Transverse colon (tissue), 4 donors: ENCODE measurements at regions not wholly inside any gene's neighbourhood (a gene's known extent, or its start where the extent isn't known, plus 50 kb on each side); places are given as distances from the start of the nearest gene placed in this dataset.

Experiments used
- DNase-seq: peaks from one replicate; pipeline ENCODE4 v3.0.0-alpha.2; 2019
- H3K27ac ChIP-seq, 4 donors: fragments of 200-600 bp; sonication (generic); 2 replicates each; pipeline ENCODE4 v1.5.1; 2016 to 2018; ENCODE audit warnings: inconsistent platforms in 4 of 4
- H3K27me3 ChIP-seq: fragments of 200-600 bp; sonication (generic); 2 replicates; pipeline ENCODE4 v1.5.1; 2017; ENCODE audit warnings: inconsistent platforms
- H3K36me3 ChIP-seq, 4 donors: fragments of 200-600 bp; sonication (generic); 2 replicates each; pipeline ENCODE4 v1.5.1; 2017 to 2019; ENCODE audit warnings: inconsistent platforms in 4 of 4
- H3K4me1 ChIP-seq, 4 donors: fragments of 200-600 bp; sonication (generic); 2 replicates each; pipeline ENCODE4 v1.5.1; 2017 to 2020; ENCODE audit warnings: inconsistent platforms in 4 of 4
- H3K4me3 ChIP-seq, 4 donors: fragments of 200-600 bp; sonication (generic); 1 replicate in 1 of 4; 2 replicates in 3 of 4; pipeline versions ENCODE4 v1.5.1 to v1.6.1; 2017 to 2019; ENCODE audit warnings: inconsistent platforms in 4 of 4
- H3K9me3 ChIP-seq, 2 donors: fragments of 200-600 bp; sonication (generic); 2 replicates each; pipeline ENCODE4 v1.5.1; 2017 to 2019; ENCODE audit warnings: inconsistent platforms in 2 of 2
- EP300 ChIP-seq: sonication (generic); formaldehyde crosslinking; IDR thresholded peaks from one replicate; pipeline ENCODE4 v1.6.1; 2017; ENCODE audit warnings: antibody characterized with exemption, low read depth
- POLR2A ChIP-seq: fragments of 450-650 bp; IDR thresholded peaks from one replicate; pipeline ENCODE4 v1.6.1; 2016; ENCODE audit warnings: antibody characterized with exemption, mild to moderate bottlenecking, moderate library complexity
- POLR2AphosphoS5 ChIP-seq, 3 donors: sonication (generic); formaldehyde crosslinking; IDR thresholded peaks; one replicate each; pipeline ENCODE4 v1.6.1; 2016; ENCODE audit warnings: antibody characterized with exemption in 3 of 3
- WGBS, 2 donors: methylation state at CpG; one replicate each; pipeline ENCODE4 v1.1.5; 2018; ENCODE audit warnings: low coverage in 1 of 2; 5-methylcytosine and 5-hydroxymethylcytosine counted together
- in situ Hi-C, 4 donors: fragments of 200-750 bp; cut with MboI; loops; one replicate each; pipeline versions ENCODE4 v1.15.0 to v1.15.1; 2017; ENCODE audit warnings: low sequenced_read_pairs in 3 of 4, low pct_ligation_motif_present in 1 of 4, low pct_unique_long_range_greater_than_20kb in 1 of 4
- intact Hi-C: fragments of 100-400 bp; cut with DNase I; formaldehyde crosslinking; loops from one replicate; pipeline ENCODE4 v1.15.1; 2023; ENCODE audit warnings: low total_unique reads
- TF ChIP-seq, protein P1 (sequence below), 5 experiments: fragments of 200-600 bp in 3 of 5; fragments of 450-650 bp in 2 of 5; sonication (generic) in 3 of 5; IDR thresholded peaks; 1 replicate in 2 of 5; 2 replicates in 3 of 5; pipeline ENCODE4 v1.5.1; 2016 to 2017; ENCODE audit warnings: antibody characterized with exemption in 5 of 5, inconsistent platforms in 3 of 5, mild to moderate bottlenecking in 2 of 5, moderate library complexity in 1 of 5

DNA sequence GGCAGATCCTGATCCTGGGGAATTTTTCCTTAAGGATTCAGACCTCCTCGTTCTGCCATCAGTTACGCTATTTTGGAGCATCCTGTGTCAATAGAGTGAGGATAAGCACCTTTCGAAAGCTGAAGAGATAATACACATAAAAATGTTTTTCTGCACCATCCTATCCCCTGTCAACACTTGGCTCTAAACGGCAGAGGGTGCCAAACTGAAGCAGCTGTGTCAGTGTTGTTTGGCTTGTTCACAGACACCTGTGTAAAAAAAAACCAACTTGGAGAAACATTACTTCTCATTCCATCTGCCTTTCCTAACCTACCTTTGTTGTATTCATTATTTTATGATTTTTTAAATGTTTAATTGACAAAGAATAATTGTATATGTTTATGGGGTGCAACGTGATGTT, 417.0 kb upstream of the DDI1 start:
- in situ Hi-C loops, result no loop called here
- no peaks in the 10 kb centered on the region for H3K36me3 ChIP-seq

DNA sequence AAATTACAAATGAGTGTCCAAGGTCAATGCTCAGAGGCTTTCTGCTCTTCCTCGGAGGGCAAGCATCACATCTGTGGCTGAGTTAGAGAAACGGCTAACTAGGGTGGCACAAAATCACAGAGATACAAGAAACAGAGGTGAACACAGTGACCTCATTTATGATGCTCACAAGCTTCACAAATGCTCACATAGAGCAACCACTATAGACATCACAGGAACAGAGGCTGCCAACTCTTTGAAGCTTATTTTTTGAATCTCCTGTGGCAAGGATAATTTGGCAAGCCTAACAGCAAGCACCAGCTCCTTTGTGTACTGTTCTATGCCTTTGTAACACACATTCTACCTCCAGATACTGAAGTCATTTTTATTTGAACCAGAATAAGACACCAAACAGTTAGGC, 416.5 kb upstream of the DDI1 start:
- Histone ChIP-seq H3K9me3 (no peaks in the 10 kb centered on the region), H3K36me3 (no peaks in the 10 kb centered on the region), H3K27me3 (no peaks in the 10 kb centered on the region), H3K27ac (no peak overlapping the region), H3K4me3 (no peak overlapping the region), H3K4me1 (no peaks in the 10 kb centered on the region)
- no peak for DNase-seq
- intact Hi-C loops, result loop anchor here (1.0 kb wide), 1 partner anchor 23 kb away; no protein-coding TSS in a partner anchor
- no peak for TF ChIP-seq EP300
- TF ChIP-seq POLR2A, result no peak
- in situ Hi-C loops, result no loop called here
- 35 to 56% methylated on average over 2 of the region's 2 CpGs for WGBS, 2 donors

More for the DNA sequence above, 417.0 kb upstream of the DDI1 start:
- Histone ChIP-seq H3K4me1 (no peaks in the 10 kb centered on the region), H3K27ac (no peak overlapping the region), H3K4me3 (no peak overlapping the region), H3K9me3 (no peaks in the 10 kb centered on the region), H3K27me3 (no peaks in the 10 kb centered on the region)
- 43 to 56% methylated on average over 5 of the region's 5 CpGs for WGBS, 2 donors
- intact Hi-C loops, result no loop called here
- TF ChIP-seq, protein P1, sequence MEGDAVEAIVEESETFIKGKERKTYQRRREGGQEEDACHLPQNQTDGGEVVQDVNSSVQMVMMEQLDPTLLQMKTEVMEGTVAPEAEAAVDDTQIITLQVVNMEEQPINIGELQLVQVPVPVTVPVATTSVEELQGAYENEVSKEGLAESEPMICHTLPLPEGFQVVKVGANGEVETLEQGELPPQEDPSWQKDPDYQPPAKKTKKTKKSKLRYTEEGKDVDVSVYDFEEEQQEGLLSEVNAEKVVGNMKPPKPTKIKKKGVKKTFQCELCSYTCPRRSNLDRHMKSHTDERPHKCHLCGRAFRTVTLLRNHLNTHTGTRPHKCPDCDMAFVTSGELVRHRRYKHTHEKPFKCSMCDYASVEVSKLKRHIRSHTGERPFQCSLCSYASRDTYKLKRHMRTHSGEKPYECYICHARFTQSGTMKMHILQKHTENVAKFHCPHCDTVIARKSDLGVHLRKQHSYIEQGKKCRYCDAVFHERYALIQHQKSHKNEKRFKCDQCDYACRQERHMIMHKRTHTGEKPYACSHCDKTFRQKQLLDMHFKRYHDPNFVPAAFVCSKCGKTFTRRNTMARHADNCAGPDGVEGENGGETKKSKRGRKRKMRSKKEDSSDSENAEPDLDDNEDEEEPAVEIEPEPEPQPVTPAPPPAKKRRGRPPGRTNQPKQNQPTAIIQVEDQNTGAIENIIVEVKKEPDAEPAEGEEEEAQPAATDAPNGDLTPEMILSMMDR (IDR thresholded peaks at IDR 0.05), result no peak
- TF ChIP-seq EP300 (no peak), POLR2A (no peak), POLR2AphosphoS5 (IDR thresholded peaks at IDR 0.05) (no peak)
- no peak for DNase-seq

DNA sequence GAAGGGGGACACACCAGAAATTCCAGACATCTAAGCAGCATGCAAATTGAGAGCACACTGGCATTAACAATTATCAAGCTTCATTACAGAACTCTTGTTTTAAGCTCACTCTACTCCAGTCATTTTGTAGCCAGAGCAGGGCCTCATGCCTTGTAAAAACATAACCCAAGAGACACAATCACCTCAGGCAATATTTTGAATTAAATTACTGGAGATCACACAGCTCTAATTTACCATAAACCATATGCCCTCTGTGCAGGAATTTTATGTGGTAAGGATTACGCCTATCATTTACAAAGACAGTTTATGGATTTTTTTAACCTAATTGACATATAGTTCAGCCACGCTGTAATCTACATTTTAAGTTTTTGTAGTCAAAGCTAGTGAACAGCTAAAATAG, 414.1 kb upstream of the DDI1 start:
- TF ChIP-seq POLR2A (no peak), EP300 (no peak), POLR2AphosphoS5 (IDR thresholded peaks at IDR 0.05) (no peak)
- TF ChIP-seq, protein P1 (IDR thresholded peaks at IDR 0.05), result no peak
- no peaks in the 10 kb centered on the region for H3K9me3 ChIP-seq
- no peaks in the 10 kb centered on the region for H3K27me3 ChIP-seq
- no peak overlapping the region for H3K4me3 ChIP-seq
- intact Hi-C loops, result no loop called here
- in situ Hi-C loops, result no loop called here
- 61 to 76% methylated on average over 2 of the region's 2 CpGs for WGBS, 2 donors
- H3K27ac ChIP-seq, result no peak overlapping the region
- H3K36me3 ChIP-seq, result no peaks in the 10 kb centered on the region
- no peaks in the 10 kb centered on the region for H3K4me1 ChIP-seq
- no peak for DNase-seq

DNA sequence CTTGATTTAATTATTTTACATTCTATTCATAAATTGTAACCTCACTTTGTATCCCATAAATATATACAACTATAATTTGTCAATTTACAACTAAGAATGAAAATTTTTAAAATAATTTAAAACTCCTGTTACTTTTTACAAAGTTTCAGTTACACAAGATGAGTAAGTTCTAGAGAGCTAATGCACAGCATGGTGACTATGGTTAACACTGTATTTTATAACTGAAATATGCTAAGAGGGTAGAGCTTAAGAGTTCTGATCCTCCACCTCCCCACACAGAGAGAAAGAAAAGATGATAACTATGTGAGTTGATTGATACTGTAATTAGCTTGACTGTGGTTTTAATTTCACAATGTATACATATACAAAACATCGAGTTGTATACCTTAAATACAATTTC, 412.5 kb upstream of the DDI1 start:
- H3K9me3 ChIP-seq, result no peaks in the 10 kb centered on the region
- no peaks in the 10 kb centered on the region for H3K27me3 ChIP-seq
- no peaks in the 10 kb centered on the region for H3K36me3 ChIP-seq
- no peak overlapping the region for H3K27ac ChIP-seq
- DNase-seq, result no peak
- 37 to 45% methylated on average over 1 of the region's 1 CpG for WGBS, 2 donors
- no peaks in the 10 kb centered on the region for H3K4me1 ChIP-seq
- H3K4me3 ChIP-seq, result no peak overlapping the region
- TF ChIP-seq POLR2A (no peak), POLR2AphosphoS5 (IDR thresholded peaks at IDR 0.05) (no peak), EP300 (no peak)
- TF ChIP-seq, protein P1 (IDR thresholded peaks at IDR 0.05), result no peak
- intact Hi-C loops (no loop called here), in situ Hi-C loops (no loop called here)
